Hepatocyte (in vitro differentiated cells): ENCODE measurements at regions not wholly inside any gene's neighbourhood (a gene's known extent, or its start where the extent isn't known, plus 50 kb on each side); places are given as distances from the start of the nearest gene placed in this dataset.

ENCODE experiments used
- CTCF ChIP-seq: fragments of 200-600 bp; sonication (generic); IDR thresholded peaks from 2 replicates; pipeline ENCODE4 v1.5.1; 2016; ENCODE audit warnings: antibody characterized with exemption, mild to moderate bottlenecking; ENCODE audit not compliant: poor library complexity
- EZH2phosphoT487 ChIP-seq: fragments of 200-600 bp; sonication (generic); IDR thresholded peaks from one replicate; pipeline ENCODE4 v1.6.1; 2018; ENCODE audit warnings: antibody characterized with exemption, mild to moderate bottlenecking, low read depth, moderate library complexity; ENCODE audit not compliant: unreplicated experiment, severe bottlenecking

DNA sequence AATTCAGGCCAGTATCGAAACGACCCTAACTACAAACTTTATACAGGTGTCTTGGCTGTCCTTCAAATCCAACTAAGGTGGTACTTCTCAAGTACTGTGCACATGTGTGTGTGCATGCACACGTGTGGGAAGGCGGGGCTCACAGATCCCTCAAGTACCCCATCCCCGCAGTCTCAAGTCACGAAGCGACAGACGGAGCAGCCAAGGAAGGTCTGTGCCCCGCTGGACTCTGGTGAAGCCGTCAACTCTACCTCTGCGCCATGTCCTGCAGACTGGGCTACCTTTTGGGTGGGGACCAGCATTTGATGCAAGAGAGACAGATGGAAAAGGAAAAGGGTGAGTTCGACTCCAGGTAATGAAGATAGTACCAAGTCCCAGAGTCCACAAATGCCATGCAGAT is 169.0 kb downstream of the CRYBB2 start:
- TF ChIP-seq EZH2phosphoT487 (no peak), CTCF (no peak)
